HL-60 (cell line): ENCODE measurements at regions not wholly inside any gene's neighbourhood (a gene's known extent, or its start where the extent isn't known, plus 50 kb on each side); places are given as distances from the start of the nearest gene placed in this dataset.

ENCODE experiments used
- CTCF ChIP-seq: IDR thresholded peaks from one replicate; pipeline ENCODE4 v1.5.1; 2011; ENCODE audit warnings: low read length, control low read depth, inconsistent platforms; ENCODE audit not compliant: insufficient read depth
- REST ChIP-seq: IDR thresholded peaks from 2 replicates; pipeline ENCODE4 v1.6.1; 2012; ENCODE audit warnings: low read depth; ENCODE audit not compliant: insufficient replicate concordance

- no peak for TF ChIP-seq CTCF
- no peak for TF ChIP-seq REST
Observed at GRCh38 chr13:60969656-60970055, 446.0 kb downstream of the PCDH20 start.
